Epidermal melanocyte (primary cell): ENCODE measurements at regions not wholly inside any gene's neighbourhood (a gene's known extent, or its start where the extent isn't known, plus 50 kb on each side); places are given as distances from the start of the nearest gene placed in this dataset.

Experiments
- DNase-seq: peaks from one replicate; pipeline ENCODE4 v3.0.0; 2011; ENCODE audit warnings: low spot score; ENCODE audit not compliant: insufficient read length

GRCh38 chr2:191514613-191515012 lies 163.3 kb upstream of the NABP1 start:
- no peak for DNase-seq

DNA sequence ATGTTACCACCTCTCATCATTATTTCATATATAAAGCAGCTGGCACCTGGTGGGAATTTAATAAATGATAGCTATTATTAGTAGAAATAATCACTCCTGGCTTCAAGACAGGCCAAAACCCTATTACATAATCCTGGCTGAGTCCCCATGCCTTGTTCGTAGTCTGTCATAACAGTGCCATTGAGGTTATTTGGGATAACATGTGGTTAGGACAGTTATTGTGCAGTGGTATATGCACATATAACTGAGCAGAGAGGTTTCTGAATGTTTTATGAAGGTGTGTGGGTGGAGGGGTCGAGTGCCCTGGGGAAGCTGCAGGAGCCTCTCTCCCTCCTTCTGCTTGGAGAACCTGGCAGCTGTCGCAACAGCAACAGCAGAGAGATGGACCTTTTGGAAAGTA lies 162.4 kb upstream of the NABP1 start:
- no peak for DNase-seq

GRCh38 chr2:191516260-191516659 lies 161.7 kb upstream of the NABP1 start:
- DNase-seq = no peak

- DNase-seq = peak; percentile 45
Observed at GRCh38 chr2:191521608-191522208, 156.2 kb upstream of the NABP1 start.

DNA sequence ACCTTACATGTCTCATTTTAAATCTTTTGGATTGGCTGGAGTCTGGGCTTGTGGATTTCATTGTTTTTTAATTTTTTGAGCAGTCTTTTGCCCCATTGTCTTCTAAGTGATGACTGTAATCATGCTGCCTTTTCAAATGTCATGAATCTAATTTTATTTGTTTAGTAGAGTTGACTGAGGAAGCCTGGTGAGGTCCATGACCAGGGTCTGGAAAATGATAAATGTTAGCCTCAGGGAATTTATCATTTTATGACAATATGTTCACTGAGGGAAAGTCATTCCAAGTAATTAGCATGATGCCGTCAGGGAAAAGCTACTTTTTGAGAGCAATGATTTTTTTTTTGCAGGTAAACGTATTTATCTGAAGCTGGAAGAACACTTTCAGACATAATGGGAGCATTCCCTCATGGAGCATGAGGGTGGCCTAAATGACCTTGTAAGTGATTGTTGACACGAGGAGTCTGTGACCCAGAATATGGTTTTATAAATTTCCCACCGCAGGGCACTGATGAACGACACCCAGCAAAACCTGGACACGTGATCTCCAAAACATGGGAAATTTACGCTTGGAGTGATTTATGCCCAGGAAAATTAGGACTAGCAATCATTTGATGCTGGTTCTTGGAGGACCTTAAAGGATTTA lies 155.3 kb upstream of the NABP1 start:
- no peak for DNase-seq

- no peak for DNase-seq
Observed at GRCh38 chr2:191526091-191526490, 151.8 kb upstream of the NABP1 start.

GRCh38 chr2:191526536-191526935 lies 151.4 kb upstream of the NABP1 start:
- no peak for DNase-seq

GRCh38 chr2:191526953-191527556 lies 150.9 kb upstream of the NABP1 start:
- no peak for DNase-seq

DNA sequence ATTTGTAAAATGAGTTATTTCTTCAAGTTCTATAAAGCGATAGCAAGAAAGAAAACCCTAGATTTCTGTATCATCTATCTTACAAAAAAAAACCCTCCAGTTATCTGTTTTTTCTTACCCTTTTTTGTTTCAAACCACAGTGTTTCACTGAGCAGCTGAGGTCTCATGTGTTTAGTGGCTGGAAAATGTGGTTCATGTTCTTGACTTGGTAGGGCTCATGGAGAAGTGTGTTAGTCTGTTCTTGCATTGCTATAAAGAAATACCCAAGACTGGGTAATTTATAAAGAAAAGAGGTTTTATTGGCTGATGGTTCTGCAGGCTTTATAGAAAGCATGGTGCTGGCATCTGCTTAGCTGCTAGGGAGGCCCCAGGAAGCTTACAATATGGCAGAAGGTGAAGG lies 147.3 kb upstream of the NABP1 start:
- no peak for DNase-seq

GRCh38 chr2:191533693-191534180 lies 144.2 kb upstream of the NABP1 start:
- DNase-seq = no peak

DNA sequence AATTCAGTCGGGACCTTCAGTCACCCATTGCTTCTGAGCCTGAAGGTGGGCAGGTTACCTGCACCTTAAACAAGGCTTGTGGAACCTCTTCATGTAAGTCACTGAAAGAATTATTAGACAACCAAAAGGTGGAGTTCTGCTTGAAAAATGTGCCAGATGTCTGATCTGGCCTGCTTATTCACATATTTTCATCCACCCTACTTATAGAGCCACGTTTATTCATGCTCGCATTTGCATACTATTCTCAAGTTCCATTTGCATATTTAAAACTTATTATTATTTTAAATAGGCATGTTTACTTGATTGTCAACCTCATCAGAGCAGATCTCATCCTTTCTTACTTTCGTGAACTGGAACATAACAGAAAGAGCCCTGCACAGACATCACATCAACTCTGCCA lies 140.0 kb upstream of the NABP1 start:
- DNase-seq = no peak

DNA sequence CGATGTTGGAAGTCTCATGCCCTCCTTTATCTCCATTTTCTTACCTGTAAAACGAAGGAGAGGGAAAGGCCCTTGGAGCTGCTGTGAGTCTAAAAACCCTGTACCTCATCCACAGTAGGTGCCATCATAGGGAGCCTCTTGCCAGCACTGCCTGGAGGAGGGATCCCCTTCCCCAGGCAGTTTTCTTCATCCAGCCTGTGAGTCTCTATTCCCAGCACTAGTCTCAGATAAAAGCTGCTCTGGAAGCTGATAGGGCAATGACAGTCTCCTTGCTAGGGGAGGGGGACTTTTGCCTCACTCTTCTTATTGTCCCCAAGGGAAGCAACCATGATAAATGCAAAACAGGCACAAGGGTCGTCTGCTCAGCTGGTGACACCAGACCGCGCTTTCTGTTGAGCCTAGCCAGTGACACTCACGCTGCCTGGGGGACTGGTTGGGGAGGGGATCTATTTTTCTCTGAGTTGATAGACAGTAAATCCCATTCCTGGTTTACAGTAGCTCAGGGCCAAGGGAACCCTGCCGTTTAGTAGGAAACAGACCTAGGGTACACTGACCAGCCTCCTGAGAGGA lies 139.5 kb upstream of the NABP1 start:
- DNase-seq = no peak

GRCh38 chr2:191539068-191539467 lies 138.9 kb upstream of the NABP1 start:
- DNase-seq = peak; percentile 31

GRCh38 chr2:191540681-191541080 lies 137.3 kb upstream of the NABP1 start:
- DNase-seq = no peak

DNA sequence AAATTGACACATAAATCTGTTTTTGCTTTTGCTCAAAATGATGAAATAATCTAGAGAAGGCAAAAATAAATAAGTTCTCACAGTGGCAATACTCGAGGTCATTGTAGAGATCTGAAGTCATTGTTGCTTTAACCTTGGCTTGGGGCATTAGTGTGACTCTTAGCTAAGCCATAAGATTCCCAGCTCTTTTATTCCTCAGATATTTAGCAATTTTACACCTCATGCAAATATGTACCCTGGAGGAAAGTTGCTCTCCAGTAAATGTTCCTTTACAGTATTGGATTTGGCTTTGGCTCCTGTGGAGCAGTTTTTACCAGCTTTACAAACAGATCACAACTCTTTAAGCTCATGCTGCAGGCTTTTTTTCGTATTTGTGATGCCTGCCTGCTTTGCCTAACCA lies 134.2 kb upstream of the NABP1 start:
- DNase-seq = no peak

GRCh38 chr2:191544461-191545062 lies 133.4 kb upstream of the NABP1 start:
- no peak for DNase-seq

DNA sequence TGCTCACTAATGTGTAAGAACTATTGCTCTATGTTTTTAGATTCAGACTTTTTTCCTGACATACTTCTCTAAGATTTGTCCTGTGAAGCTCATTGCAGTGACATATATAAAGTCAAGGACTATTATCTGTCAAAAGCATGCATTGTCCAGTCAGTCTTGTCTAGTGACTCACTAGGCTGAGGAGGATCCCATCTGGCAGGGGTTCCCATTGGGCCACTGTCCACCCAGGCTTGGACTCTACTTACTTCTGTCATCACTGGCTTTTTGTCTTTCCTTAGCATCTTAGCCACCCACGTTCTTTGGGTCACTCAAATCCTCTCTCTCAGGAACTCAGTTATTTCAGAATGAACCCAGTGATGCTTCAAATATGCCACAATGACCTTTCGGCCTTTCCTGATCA lies 132.6 kb upstream of the NABP1 start:
- DNase-seq = no peak

GRCh38 chr2:191552066-191552465 lies 125.9 kb upstream of the NABP1 start:
- DNase-seq = peak; percentile 37

- no peak for DNase-seq
Observed at GRCh38 chr2:191554240-191554639, 123.7 kb upstream of the NABP1 start.

DNA sequence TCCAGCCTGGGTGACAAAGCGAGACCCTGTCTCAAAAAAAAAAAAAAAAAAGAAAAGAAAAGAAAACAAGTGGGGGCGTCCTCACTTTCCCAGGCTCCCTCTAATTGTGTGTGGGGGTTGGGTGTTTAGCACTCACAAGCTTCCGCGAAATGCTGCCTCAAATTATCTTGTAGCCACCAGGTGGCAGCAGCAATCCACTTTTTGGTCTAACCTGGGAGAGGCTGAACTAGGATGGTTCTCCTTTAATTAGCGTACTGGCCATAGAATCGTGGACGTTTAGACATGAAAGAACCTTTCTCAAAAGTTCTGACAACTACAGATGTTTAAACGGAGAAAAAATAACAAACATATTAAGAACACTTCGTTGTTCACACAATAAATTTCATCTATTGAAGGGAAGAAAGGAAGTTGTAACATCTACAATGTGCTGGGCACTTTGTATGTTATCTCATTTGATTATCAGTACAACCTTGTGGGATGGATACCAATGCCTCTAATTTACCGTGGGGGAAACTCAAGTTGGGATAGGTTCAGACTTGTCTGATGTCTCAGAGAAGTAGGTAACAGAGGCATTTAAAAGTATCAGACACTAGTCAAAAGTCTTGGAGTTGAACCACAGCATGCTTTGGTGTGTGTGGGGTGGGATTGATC lies 122.7 kb upstream of the NABP1 start:
- peak; percentile 57 for DNase-seq

DNA sequence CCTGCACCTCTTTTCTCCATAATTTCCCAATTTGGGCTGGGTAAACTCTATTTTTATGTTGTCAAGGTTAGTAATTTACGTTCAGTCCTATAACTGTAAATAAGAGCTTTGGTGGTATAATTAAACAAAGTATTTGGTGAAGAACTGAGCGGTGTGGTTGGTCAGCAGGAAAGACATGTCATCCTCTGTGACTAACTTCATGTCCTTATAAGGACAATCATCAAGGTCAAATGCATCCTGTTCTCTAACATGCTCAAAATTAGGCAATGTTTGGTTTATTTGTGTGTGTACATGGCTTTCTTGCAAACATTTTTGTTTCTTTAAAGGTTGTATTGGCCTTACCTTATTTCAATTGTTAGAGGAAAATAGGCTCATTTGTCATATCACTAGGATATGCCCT lies 121.5 kb upstream of the NABP1 start:
- DNase-seq = no peak

DNA sequence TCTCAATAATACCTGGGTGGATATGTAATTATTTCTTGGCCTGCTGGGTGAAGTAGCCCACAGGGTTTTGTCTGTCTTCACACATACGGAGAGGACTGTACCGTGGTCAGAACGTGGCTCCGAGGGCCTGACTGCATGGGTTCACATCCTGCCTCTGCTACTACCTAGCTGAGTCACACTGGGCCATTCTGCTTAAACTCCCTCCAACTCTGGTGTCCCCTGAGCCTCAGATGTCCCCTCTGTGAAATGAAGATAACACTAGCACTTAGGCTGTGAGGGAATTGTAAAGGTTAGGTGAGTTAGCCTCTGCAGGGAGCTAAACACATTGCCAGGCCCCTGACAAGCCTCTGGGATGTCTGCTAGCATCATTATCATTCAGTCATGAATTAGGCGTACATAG lies 120.1 kb upstream of the NABP1 start:
- DNase-seq = no peak
